K562 (cell line): ENCODE measurements at regions not wholly inside any gene's neighbourhood (a gene's known extent, or its start where the extent isn't known, plus 50 kb on each side); places are given as distances from the start of the nearest gene placed in this dataset.

Experiments used
- ATAC-seq: fragments of 200-7000 bp; cut with Tn5 transposase; 3 replicates; pipeline ENCODE4 v1.9.1; 2020; ENCODE audit warnings: moderate library complexity
- BruUV-seq: library from RNA; stranded (reverse); fragments of 400-500 nt; replicated peaks from 2 replicates; lab custom pipeline; 2021; lab: Mats Ljungman, UMichigan
- CTCF ChIA-PET: fragments of 300-600 bp; formaldehyde crosslinking; extraction: SDS; loops from one replicate; lab custom pipeline; 2021; ENCODE audit warnings: low intra/inter-chr PET ratio; lab: Yijun Ruan, JAX
- POLR2A ChIA-PET: fragments of 300-600, 350-650 bp; sonication (Branson Sonifier 250); formaldehyde crosslinking; extraction: SDS; loops from one replicate; lab custom pipeline; 2021; ENCODE audit warnings: antibody characterized with exemption, inconsistent platforms; lab: Yijun Ruan, JAX
- DNase-seq, 4 experiments: peaks; one replicate each; pipeline versions ENCODE4 v3.0.0 to v3.0.0-alpha.2; 2011 to 2018; ENCODE audit warnings: low spot score in 3 of 4, mixed read lengths in 3 of 4; ENCODE audit errors: extremely low read depth in 1 of 4
- FAIRE-seq: peaks from 2 replicates; lab custom pipeline; 2011; peaks lifted over from hg19 to GRCh38; lab: Jason Lieb, UNC
- H2AFZ ChIP-seq: 2 replicates; pipeline ENCODE4 v1.6.0; 2011; ENCODE audit warnings: low read depth, low read length, control low read depth, inconsistent platforms
- H3K27ac ChIP-seq: fragments of 200-600 bp; 3 replicates; pipeline ENCODE4 v1.8.0; 2011; ENCODE audit warnings: low read depth, mild to moderate bottlenecking, control low read depth, inconsistent platforms, low read length, moderate library complexity, mixed read lengths; ENCODE audit errors: extremely low read depth
- H3K27me3 ChIP-seq, 2 experiments: fragments of 300-600 bp in 1 of 2; 2 replicates in 1 of 2; 3 replicates in 1 of 2; pipeline versions ENCODE4 v1.6.0 to v1.8.0; 2011; ENCODE audit warnings: inconsistent platforms in 2 of 2, low read length in 2 of 2, mild to moderate bottlenecking in 1 of 2, mixed read lengths in 1 of 2, moderate library complexity in 1 of 2; ENCODE audit not compliant: control insufficient read depth in 2 of 2, insufficient read depth in 2 of 2
- H3K36me3 ChIP-seq: fragments of 300-600 bp; 3 replicates; pipeline ENCODE4 v1.8.0; 2011; ENCODE audit warnings: mild to moderate bottlenecking, low read length, inconsistent platforms; ENCODE audit not compliant: control insufficient read depth, insufficient read depth
- H3K4me1 ChIP-seq, 2 experiments: fragments of 200-600 bp in 1 of 2; replicated peaks in 1 of 2; 2 replicates in 1 of 2; 3 replicates in 1 of 2; pipeline versions ENCODE4 v1.5.1 to v1.8.0; 2011; ENCODE audit warnings: inconsistent platforms in 2 of 2, low read length in 2 of 2, mild to moderate bottlenecking in 1 of 2, mixed read lengths in 1 of 2, moderate library complexity in 1 of 2; ENCODE audit not compliant: control insufficient read depth in 2 of 2, insufficient read depth in 2 of 2
- H3K4me2 ChIP-seq: 2 replicates; pipeline ENCODE4 v1.6.1; 2011; ENCODE audit warnings: low read length, control low read depth, inconsistent platforms, mixed read lengths; ENCODE audit not compliant: insufficient read depth
- H3K4me3 ChIP-seq: fragments of 200-600 bp; sonication (generic), shearing (Covaris generic); 2 replicates; pipeline ENCODE4 v1.5.1; 2016; ENCODE audit warnings: control low read depth, inconsistent platforms
- H3K79me2 ChIP-seq: fragments of 200-600 bp; 3 replicates; pipeline ENCODE4 v1.8.0; 2011; ENCODE audit warnings: low read length, inconsistent platforms; ENCODE audit not compliant: control insufficient read depth, insufficient read depth
- H3K9ac ChIP-seq, 2 experiments: 2 replicates each; pipeline versions ENCODE4 v1.6.0 to v1.6.1; 2011; ENCODE audit warnings: low read depth in 2 of 2, low read length in 2 of 2, control low read depth in 1 of 2, inconsistent platforms in 1 of 2, mild to moderate bottlenecking in 1 of 2, mixed read lengths in 1 of 2; ENCODE audit not compliant: insufficient read depth in 1 of 2
- H3K9me1 ChIP-seq: one replicate; pipeline ENCODE4 v1.6.0; 2011; ENCODE audit warnings: inconsistent platforms, mild to moderate bottlenecking, low read length, moderate library complexity; ENCODE audit not compliant: control insufficient read depth, insufficient read depth
- H3K9me3 ChIP-seq: replicated peaks from 2 replicates; pipeline ENCODE4 v1.5.1; 2011; ENCODE audit warnings: low read depth, low read length, inconsistent platforms; ENCODE audit not compliant: control insufficient read depth, insufficient read depth
- H4K20me1 ChIP-seq: replicated peaks from 2 replicates; pipeline ENCODE4 v1.6.1; 2011; ENCODE audit warnings: low read length, inconsistent platforms, mixed read lengths; ENCODE audit not compliant: control insufficient read depth, insufficient read depth
- CCNT2 ChIP-seq: IDR thresholded peaks from 2 replicates; pipeline ENCODE4 v1.6.1; 2011; ENCODE audit warnings: borderline replicate concordance, low read depth, mild to moderate bottlenecking, moderate library complexity, mixed read lengths, low read length; ENCODE audit not compliant: insufficient read length; ENCODE audit errors: extremely low read depth
- L3MBTL2 ChIP-seq: fragments of 450-650 bp; IDR thresholded peaks from 2 replicates; pipeline ENCODE4 v1.6.1; 2016; ENCODE audit warnings: mild to moderate bottlenecking, moderate library complexity
- LEF1 ChIP-seq: fragments of 450-650 bp; IDR thresholded peaks from 2 replicates; pipeline ENCODE4 v1.6.1; 2016; ENCODE audit warnings: mild to moderate bottlenecking
- MAFF ChIP-seq: IDR thresholded peaks from 2 replicates; pipeline ENCODE4 v1.6.1; 2012; ENCODE audit warnings: low read length, improper control_type of control experiment
- NFE2 ChIP-seq: IDR thresholded peaks from 2 replicates; pipeline ENCODE4 v1.6.1; 2014; ENCODE audit warnings: antibody characterized with exemption, low read depth
- NFE2L1 ChIP-seq: fragments of 450-650 bp; IDR thresholded peaks from 2 replicates; pipeline ENCODE4 v1.6.1; 2016; ENCODE audit warnings: missing genetic modification characterization, low read depth, mild to moderate bottlenecking, missing compliant biosample characterization, moderate library complexity, borderline replicate concordance
- NKRF ChIP-seq: fragments of 450-650 bp; IDR thresholded peaks from 2 replicates; pipeline ENCODE4 v1.6.1; 2016; ENCODE audit warnings: borderline replicate concordance
- SPI1 ChIP-seq: IDR thresholded peaks from 2 replicates; pipeline ENCODE4 v1.6.1; 2011; ENCODE audit warnings: low read depth, low read length, control low read depth, borderline replicate concordance
- TEAD4 ChIP-seq, 2 experiments: sonication (generic) in 1 of 2; formaldehyde crosslinking in 1 of 2; IDR thresholded peaks; 2 replicates each; pipeline versions ENCODE4 v1.6.1 to v1.8.0; 2012 to 2022; ENCODE audit warnings: borderline replicate concordance in 1 of 2, inconsistent platforms in 1 of 2, low read length in 1 of 2, mild to moderate bottlenecking in 1 of 2, missing genetic modification reagents in 1 of 2
- TRIM25 ChIP-seq: fragments of 450-650 bp; IDR thresholded peaks from 2 replicates; pipeline ENCODE4 v1.7.0; 2016; ENCODE audit warnings: borderline replicate concordance
- ZNF764 ChIP-seq: fragments of 250-450 bp; sonication (Bioruptor Pico); IDR thresholded peaks from 2 replicates; pipeline ENCODE4 v1.4.0; 2020; ENCODE audit warnings: low read depth, mild to moderate bottlenecking, moderate library complexity
- WGBS: fragments of 100-300 bp; shearing (Covaris generic); methylation state at CpG from one replicate; pipeline ENCODE4 v1.1.6; 2016; ENCODE audit warnings: low coverage, mixed read lengths; ENCODE audit not compliant: insufficient coverage; ENCODE audit errors: missing lambda C conversion rate; 5-methylcytosine and 5-hydroxymethylcytosine counted together
- in situ Hi-C: fragments of 300-500 bp; cut with MboI; formaldehyde crosslinking; loops from 4 replicates; pipeline ENCODE4 v1.15.0; 2018; ENCODE audit warnings: inconsistent platforms, mixed read lengths
- intact Hi-C: fragments of 100-400 bp; cut with micrococcal nuclease; formaldehyde crosslinking; loops from 2 replicates; pipeline ENCODE4 v1.14.2; 2022

- TF ChIP-seq NKRF (no peak), SPI1 (peak; percentile 33; the same call in 1 of the 2 replicates), NFE2 (peak; percentile 82), NFE2L1 (tag) (peak; percentile 53), MAFF (peak; percentile 53; the same call in 1 of the 2 replicates)
Measured at GRCh38 chr1:29732453-29732852, 496.1 kb downstream of the PTPRU start (continued).

GRCh38 chr1:29730623-29731022 is 494.3 kb downstream of the PTPRU start:
- intact Hi-C loops (no loop called here), in situ Hi-C loops (no loop called here)
- DNase-seq (no peak), FAIRE-seq (no peak), ATAC-seq (no peak)
- Histone ChIP-seq H3K4me3 (no peak overlapping the region), H3K27me3 (no peaks in the 10 kb centered on the region), H3K9me1 (no peaks in the 10 kb centered on the region), H2AFZ (no peak overlapping the region), H4K20me1 (no peaks in the 10 kb centered on the region), H3K79me2 (no peaks in the 10 kb centered on the region), H3K36me3 (no peaks in the 10 kb centered on the region), H3K9ac (no peak overlapping the region), H3K4me2 (no peak overlapping the region), H3K9me3 (no peaks in the 10 kb centered on the region), H3K4me1 (no peaks in the 10 kb centered on the region), H3K27ac (no peak overlapping the region)
- TF ChIP-seq TEAD4 (IDR thresholded peaks at IDR 0.05; ENCODE audit: low read length) (no peak), TEAD4 (CRISPR knock-in tag; IDR thresholded peaks at IDR 0.05; ENCODE audit: borderline replicate concordance) (no peak), CCNT2 (no peak), ZNF764 (no peak), L3MBTL2 (no peak), LEF1 (no peak), TRIM25 (no peak)
- no TSS peak for BruUV-seq
- 0% methylated on average over 5 of the region's 5 CpGs for WGBS
- ChIA-PET POLR2A (interaction anchor here (0.6 to 0.9 kb wide), 3 partner anchors 10 to 263 kb away, joined by 3 read pairs; no protein-coding TSS in a partner anchor), CTCF (no interaction called here)
